ENCODE measurements at regions not wholly inside any gene's neighbourhood (a gene's known extent, or its start where the extent isn't known, plus 50 kb on each side); places are given as distances from the start of the nearest gene placed in this dataset.

- no peak for TF ChIP-seq CTCF (IDR thresholded peaks at IDR 0.05; ENCODE audit: control extremely low read depth in 1 of 3, insufficient read depth in 1 of 3, low read depth in 1 of 3, low read length in 3 of 3)
- no peak for TF ChIP-seq SRF (IDR thresholded peaks at IDR 0.05; ENCODE audit: low read depth, low read length)
- TF ChIP-seq CREB1 (IDR thresholded peaks at IDR 0.05) = no peak
- TF ChIP-seq YY1 (IDR thresholded peaks at IDR 0.05; ENCODE audit: low read depth, low read length) = no peak
- TF ChIP-seq EZH2 (IDR thresholded peaks at IDR 0.05; ENCODE audit: low read depth, low read length, severe bottlenecking) = no peak
- no peak for TF ChIP-seq RAD21 (IDR thresholded peaks at IDR 0.05 in 1 of 2, conservative IDR thresholded peaks at IDR 0.05 in 1 of 2; ENCODE audit: low read depth in 2 of 2, low read length in 2 of 2)
- TF ChIP-seq GABPA (IDR thresholded peaks at IDR 0.05; ENCODE audit: borderline replicate concordance, insufficient read depth, low read length) = no peak
- no peak for TF ChIP-seq POLR2AphosphoS5 (IDR thresholded peaks at IDR 0.05; ENCODE audit: low read depth, low read length)
- TF ChIP-seq TCF12 (IDR thresholded peaks at IDR 0.05; ENCODE audit: low read depth, low read length) = no peak
- no peak for TF ChIP-seq JUN (IDR thresholded peaks at IDR 0.05; ENCODE audit: low read depth, low read length)
- TF ChIP-seq SP2 (IDR thresholded peaks at IDR 0.05; ENCODE audit: low read length) = no peak
- no peak for TF ChIP-seq FOSL1 (IDR thresholded peaks at IDR 0.05; ENCODE audit: insufficient read depth, low read depth, low read length)
- no peak for TF ChIP-seq TAF7 (optimal IDR thresholded peaks at IDR 0.05; ENCODE audit: borderline replicate concordance, low read depth, low read length)
Measured at GRCh38 chr3:193825617-193826016, 232.6 kb downstream of the OPA1 start.

Data from H1 (cell line).